Gastroesophageal sphincter (tissue), 4 donors: ENCODE measurements at regions not wholly inside any gene's neighbourhood (a gene's known extent, or its start where the extent isn't known, plus 50 kb on each side); places are given as distances from the start of the nearest gene placed in this dataset.

Experiments
- ATAC-seq: fragments of 150-250 bp; one replicate; pipeline ENCODE4 v1.9.1; 2016; ENCODE audit warnings: mild to moderate bottlenecking, moderate library complexity
- H3K27ac ChIP-seq, 4 donors: fragments of 200-600 bp; sonication (generic) in 3 of 4; 1 replicate in 3 of 4; 2 replicates in 1 of 4; pipeline ENCODE4 v1.5.1; 2016 to 2019
- H3K27me3 ChIP-seq: fragments of 200-600 bp; sonication (generic); one replicate; pipeline ENCODE4 v1.5.1; 2019
- H3K36me3 ChIP-seq, 2 donors: fragments of 200-600 bp; sonication (generic); one replicate each; pipeline ENCODE4 v1.5.1; 2019; ENCODE audit warnings: control low read depth in 1 of 2
- H3K4me1 ChIP-seq, 3 donors: fragments of 200-600 bp; sonication (generic); 1 replicate in 2 of 3; 2 replicates in 1 of 3; pipeline ENCODE4 v1.5.1; 2016 to 2019; ENCODE audit warnings: control low read depth in 2 of 3
- H3K4me3 ChIP-seq, 2 donors: fragments of 200-600 bp; sonication (generic); one replicate each; pipeline ENCODE4 v1.5.1; 2019; ENCODE audit warnings: mild to moderate bottlenecking in 1 of 2, moderate library complexity in 1 of 2
- H3K9me3 ChIP-seq, 3 donors: fragments of 200-600 bp; sonication (generic); one replicate each; pipeline ENCODE4 v1.5.1; 2017 to 2019; ENCODE audit warnings: control low read depth in 2 of 3
- CTCF ChIP-seq, 4 experiments: fragments of 200-600 bp in 2 of 4; fragments of 450-650 bp in 2 of 4; sonication (generic) in 1 of 4; IDR thresholded peaks; one replicate each; pipeline ENCODE4 v1.5.1; 2017 to 2019; ENCODE audit warnings: antibody characterized with exemption in 4 of 4, mild to moderate bottlenecking in 2 of 4, moderate library complexity in 2 of 4
- EP300 ChIP-seq: sonication (generic); formaldehyde crosslinking; IDR thresholded peaks from one replicate; pipeline ENCODE4 v1.6.1; 2017; ENCODE audit warnings: antibody characterized with exemption, mild to moderate bottlenecking
- POLR2A ChIP-seq, 2 donors: fragments of 450-650 bp; IDR thresholded peaks; one replicate each; pipeline ENCODE4 v1.6.1; 2017; ENCODE audit warnings: antibody characterized with exemption in 2 of 2, mild to moderate bottlenecking in 2 of 2, moderate library complexity in 1 of 2
- POLR2AphosphoS5 ChIP-seq: sonication (generic); formaldehyde crosslinking; IDR thresholded peaks from one replicate; pipeline ENCODE4 v1.6.1; 2017; ENCODE audit warnings: antibody characterized with exemption
- whole genome bisulfite sequencing, 2 donors: methylation state at CpG; one replicate each; pipeline ENCODE4 v1.1.5; 2018; ENCODE audit warnings: low coverage in 1 of 2; 5-methylcytosine and 5-hydroxymethylcytosine counted together

- Histone ChIP-seq H3K36me3 (no peaks in the 10 kb centered on the region), H3K4me1 (peaks cover 0 to 11% (median 4%) of the 10 kb centered on the region in 3 donors), H3K9me3 (no peaks in the 10 kb centered on the region), H3K27ac (no peak overlapping the region), H3K27me3 (no peaks in the 10 kb centered on the region), H3K4me3 (no peak overlapping the region)
- TF ChIP-seq POLR2AphosphoS5: no peak
- TF ChIP-seq CTCF (IDR thresholded peaks at IDR 0.05): no peak
- no peak for TF ChIP-seq POLR2A (IDR thresholded peaks at IDR 0.05)
- no peak for TF ChIP-seq EP300
- ATAC-seq: no peak
These were observed 129.3 kb downstream of the LNPK start for GRCh38 chr2:175872721-175873120.

- WGBS, 2 donors: 68 to 83% methylated on average over 3 to 5 of the region's 5 CpGs
- no peak for ATAC-seq
- H3K27ac ChIP-seq: no peak overlapping the region
These were observed 130.1 kb downstream of the LNPK start for GRCh38 chr2:175872005-175872348.

GRCh38 chr2:175871331-175872004 is 130.6 kb downstream of the LNPK start:
- 66 to 69% methylated on average over 3 of the region's 3 CpGs for WGBS, 2 donors
- no peaks in the 10 kb centered on the region for H3K9me3 ChIP-seq
- no peak overlapping the region for H3K4me3 ChIP-seq
- ATAC-seq: no peak
- H3K4me1 ChIP-seq: peaks cover 0 to 11% (median 4%) of the 10 kb centered on the region in 3 donors
- no peaks in the 10 kb centered on the region for H3K27me3 ChIP-seq
- no peak overlapping the region for H3K27ac ChIP-seq
- H3K36me3 ChIP-seq: no peaks in the 10 kb centered on the region
- TF ChIP-seq POLR2AphosphoS5 (no peak), POLR2A (IDR thresholded peaks at IDR 0.05) (no peak), EP300 (no peak), CTCF (IDR thresholded peaks at IDR 0.05) (no peak)

More at GRCh38 chr2:175872005-175872348, 130.1 kb downstream of the LNPK start:
- H3K36me3 ChIP-seq: no peaks in the 10 kb centered on the region
- no peaks in the 10 kb centered on the region for H3K27me3 ChIP-seq
- TF ChIP-seq CTCF (IDR thresholded peaks at IDR 0.05): no peak
- TF ChIP-seq POLR2A (IDR thresholded peaks at IDR 0.05): no peak
- no peak for TF ChIP-seq POLR2AphosphoS5
- no peak for TF ChIP-seq EP300
- H3K4me1 ChIP-seq: peaks cover 0 to 11% (median 4%) of the 10 kb centered on the region in 3 donors
- H3K9me3 ChIP-seq: no peaks in the 10 kb centered on the region
- H3K4me3 ChIP-seq: no peak overlapping the region

GRCh38 chr2:175865716-175866115 is 136.4 kb downstream of the LNPK start:
- 76 to 87% methylated on average over 3 to 4 of the region's 4 CpGs for WGBS, 2 donors
- no peak for TF ChIP-seq POLR2A (IDR thresholded peaks at IDR 0.05)
- no peak for TF ChIP-seq EP300
- TF ChIP-seq POLR2AphosphoS5: no peak
- TF ChIP-seq CTCF (IDR thresholded peaks at IDR 0.05): no peak

GRCh38 chr2:175864137-175864850 is 137.8 kb downstream of the LNPK start:
- Histone ChIP-seq H3K27me3 (no peaks in the 10 kb centered on the region), H3K27ac (no peak overlapping the region), H3K9me3 (no peaks in the 10 kb centered on the region), H3K36me3 (no peaks in the 10 kb centered on the region), H3K4me1 (no peaks in the 10 kb centered on the region), H3K4me3 (no peak overlapping the region)
- no peak for TF ChIP-seq EP300
- no peak for TF ChIP-seq CTCF (IDR thresholded peaks at IDR 0.05)
- no peak for TF ChIP-seq POLR2AphosphoS5
- 72 to 83% methylated on average over 2 of the region's 7 CpGs for WGBS, 2 donors
- no peak for ATAC-seq

More at GRCh38 chr2:175865716-175866115, 136.4 kb downstream of the LNPK start:
- no peaks in the 10 kb centered on the region for H3K9me3 ChIP-seq
- no peaks in the 10 kb centered on the region for H3K27me3 ChIP-seq
- H3K36me3 ChIP-seq: no peaks in the 10 kb centered on the region
- no peak overlapping the region for H3K4me3 ChIP-seq
- H3K27ac ChIP-seq: no peak overlapping the region
- no peak for ATAC-seq
- H3K4me1 ChIP-seq: no peaks in the 10 kb centered on the region
